Gastroesophageal sphincter (tissue), 3 donors: ENCODE measurements at regions not wholly inside any gene's neighbourhood (a gene's known extent, or its start where the extent isn't known, plus 50 kb on each side); places are given as distances from the start of the nearest gene placed in this dataset.

ENCODE experiments used
- EP300 ChIP-seq: sonication (generic); formaldehyde crosslinking; IDR thresholded peaks from one replicate; pipeline ENCODE4 v1.6.1; 2017; ENCODE audit warnings: antibody characterized with exemption, mild to moderate bottlenecking
- TF ChIP-seq, protein P1 (sequence below), 4 experiments: fragments of 200-600 bp in 2 of 4; fragments of 450-650 bp in 2 of 4; sonication (generic) in 1 of 4; IDR thresholded peaks; one replicate each; pipeline ENCODE4 v1.5.1; 2017 to 2019; ENCODE audit warnings: antibody characterized with exemption in 4 of 4, mild to moderate bottlenecking in 2 of 4, moderate library complexity in 2 of 4

DNA sequence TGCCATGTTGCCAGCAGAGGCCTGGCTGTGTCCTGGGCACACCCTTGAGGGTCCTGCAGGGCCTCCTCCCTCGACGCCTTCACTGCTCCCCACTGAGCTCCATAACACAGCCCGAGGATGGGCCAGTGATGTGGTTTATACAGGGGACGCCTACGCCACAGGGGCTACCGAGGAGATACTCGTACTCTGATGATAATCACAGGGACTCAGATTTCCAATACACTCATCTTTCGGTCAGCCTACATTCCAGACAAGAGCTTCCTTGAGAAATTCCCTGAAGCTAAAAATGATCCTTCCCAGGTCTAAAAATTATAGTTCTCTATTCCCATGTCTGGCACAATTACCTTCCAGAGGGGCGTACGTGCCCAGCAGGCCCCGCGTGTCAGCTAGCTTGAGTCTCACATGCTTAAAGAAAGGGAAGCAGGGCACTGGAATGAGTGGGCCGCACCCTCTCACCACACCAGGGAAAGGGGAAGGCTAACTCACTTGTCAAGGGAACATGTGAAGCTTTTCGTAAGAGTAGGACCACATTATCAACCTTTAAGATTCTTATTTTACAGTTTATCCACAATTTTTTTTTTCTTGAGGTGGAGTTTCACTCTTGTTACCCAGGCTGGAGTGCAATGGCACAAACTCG is 159.5 kb upstream of the NDUFV2 start:
- TF ChIP-seq, protein P1, sequence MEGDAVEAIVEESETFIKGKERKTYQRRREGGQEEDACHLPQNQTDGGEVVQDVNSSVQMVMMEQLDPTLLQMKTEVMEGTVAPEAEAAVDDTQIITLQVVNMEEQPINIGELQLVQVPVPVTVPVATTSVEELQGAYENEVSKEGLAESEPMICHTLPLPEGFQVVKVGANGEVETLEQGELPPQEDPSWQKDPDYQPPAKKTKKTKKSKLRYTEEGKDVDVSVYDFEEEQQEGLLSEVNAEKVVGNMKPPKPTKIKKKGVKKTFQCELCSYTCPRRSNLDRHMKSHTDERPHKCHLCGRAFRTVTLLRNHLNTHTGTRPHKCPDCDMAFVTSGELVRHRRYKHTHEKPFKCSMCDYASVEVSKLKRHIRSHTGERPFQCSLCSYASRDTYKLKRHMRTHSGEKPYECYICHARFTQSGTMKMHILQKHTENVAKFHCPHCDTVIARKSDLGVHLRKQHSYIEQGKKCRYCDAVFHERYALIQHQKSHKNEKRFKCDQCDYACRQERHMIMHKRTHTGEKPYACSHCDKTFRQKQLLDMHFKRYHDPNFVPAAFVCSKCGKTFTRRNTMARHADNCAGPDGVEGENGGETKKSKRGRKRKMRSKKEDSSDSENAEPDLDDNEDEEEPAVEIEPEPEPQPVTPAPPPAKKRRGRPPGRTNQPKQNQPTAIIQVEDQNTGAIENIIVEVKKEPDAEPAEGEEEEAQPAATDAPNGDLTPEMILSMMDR (IDR thresholded peaks at IDR 0.05) = no peak
- TF ChIP-seq EP300 = no peak
